ENCODE measurements at regions not wholly inside any gene's neighbourhood (a gene's known extent, or its start where the extent isn't known, plus 50 kb on each side); places are given as distances from the start of the nearest gene placed in this dataset.

GRCh38 chr2:41393621-41394020 is 654.2 kb upstream of the PKDCC start:
- TF ChIP-seq CTCF (IDR thresholded peaks at IDR 0.05) (no peak), EZH2 (IDR thresholded peaks at IDR 0.05) (no peak), EZH2phosphoT487 (IDR thresholded peaks at IDR 0.05) (no peak)

All from neural progenitor cell (in vitro differentiated cells).